Gastrocnemius medialis (tissue), 4 donors: ENCODE measurements at regions not wholly inside any gene's neighbourhood (a gene's known extent, or its start where the extent isn't known, plus 50 kb on each side); places are given as distances from the start of the nearest gene placed in this dataset.

Experiments
- CTCF ChIP-seq, 5 experiments: fragments of 450-650 bp in 3 of 5; fragments of 200-600 bp in 2 of 5; sonication (generic) in 2 of 5; IDR thresholded peaks in 4 of 5; conservative IDR thresholded peaks in 1 of 5; 1 replicate in 4 of 5; 2 replicates in 1 of 5; pipeline ENCODE4 v1.5.1; 2016 to 2019; ENCODE audit warnings: antibody characterized with exemption in 5 of 5, mild to moderate bottlenecking in 3 of 5, moderate library complexity in 3 of 5
- POLR2A ChIP-seq, 2 donors: fragments of 450-650 bp; IDR thresholded peaks; one replicate each; pipeline ENCODE4 v1.6.1; 2017; ENCODE audit warnings: antibody characterized with exemption in 2 of 2, mild to moderate bottlenecking in 2 of 2, moderate library complexity in 2 of 2

- TF ChIP-seq CTCF (IDR thresholded peaks at IDR 0.05 in 4 of 5, conservative IDR thresholded peaks at IDR 0.05 in 1 of 5): no peak
- no peak for TF ChIP-seq POLR2A (IDR thresholded peaks at IDR 0.05)
These were observed 131.0 kb upstream of the RFC3 start for GRCh38 chr13:33686772-33687480.
